ENCODE measurements at regions not wholly inside any gene's neighbourhood (a gene's known extent, or its start where the extent isn't known, plus 50 kb on each side); places are given as distances from the start of the nearest gene placed in this dataset.

GRCh38 chr2:7999683-8000476 is 682.0 kb upstream of the ID2 start:
- no peak for DNase-seq (ENCODE audit: low read depth in 3 of 3)

GRCh38 chr2:8000870-8001269 is 681.0 kb upstream of the ID2 start:
- no peak for DNase-seq (ENCODE audit: low read depth in 3 of 3)

GRCh38 chr2:8002765-8003393 is 679.0 kb upstream of the ID2 start:
- no peak for DNase-seq (ENCODE audit: low read depth in 3 of 3)

GRCh38 chr2:8003462-8004075 is 678.3 kb upstream of the ID2 start:
- DNase-seq (ENCODE audit: low read depth in 3 of 3), result no peak

GRCh38 chr2:8004250-8004681 is 677.6 kb upstream of the ID2 start:
- no peak for DNase-seq (ENCODE audit: low read depth in 3 of 3)

- no peak for DNase-seq (ENCODE audit: low read depth in 3 of 3)
These were observed 675.7 kb upstream of the ID2 start for GRCh38 chr2:8006181-8006580.

GRCh38 chr2:8006626-8007025 is 675.2 kb upstream of the ID2 start:
- no peak for DNase-seq (ENCODE audit: low read depth in 3 of 3)

GRCh38 chr2:8009010-8009597 is 672.8 kb upstream of the ID2 start:
- DNase-seq (ENCODE audit: low read depth in 3 of 3), result no peak

- DNase-seq (ENCODE audit: low read depth in 3 of 3), result no peak
These were observed 665.8 kb upstream of the ID2 start for GRCh38 chr2:8015848-8016600.

GRCh38 chr2:8016688-8017087 is 665.2 kb upstream of the ID2 start:
- DNase-seq (ENCODE audit: low read depth in 3 of 3), result no peak

- no peak for DNase-seq (ENCODE audit: low read depth in 3 of 3)
These were observed 662.9 kb upstream of the ID2 start for GRCh38 chr2:8018956-8019355.

- DNase-seq (ENCODE audit: low read depth in 3 of 3), result no peak
These were observed 661.9 kb upstream of the ID2 start for GRCh38 chr2:8019934-8020333.

GRCh38 chr2:8021921-8022320 is 659.9 kb upstream of the ID2 start:
- no peak for DNase-seq (ENCODE audit: low read depth in 3 of 3)

GRCh38 chr2:8022908-8023640 is 658.8 kb upstream of the ID2 start:
- no peak for DNase-seq (ENCODE audit: low read depth in 3 of 3)

GRCh38 chr2:8024506-8024905 is 657.4 kb upstream of the ID2 start:
- DNase-seq (ENCODE audit: low read depth in 3 of 3), result no peak

GRCh38 chr2:8026381-8026780 is 655.5 kb upstream of the ID2 start:
- no peak for DNase-seq (ENCODE audit: low read depth in 3 of 3)

GRCh38 chr2:8027387-8027786 is 654.5 kb upstream of the ID2 start:
- no peak for DNase-seq (ENCODE audit: low read depth in 3 of 3)

GRCh38 chr2:8028036-8028435 is 653.8 kb upstream of the ID2 start:
- no peak for DNase-seq (ENCODE audit: low read depth in 3 of 3)

- DNase-seq (ENCODE audit: low read depth in 3 of 3), result no peak
These were observed 653.4 kb upstream of the ID2 start for GRCh38 chr2:8028436-8028835.

- no peak for DNase-seq (ENCODE audit: low read depth in 3 of 3)
These were observed 652.9 kb upstream of the ID2 start for GRCh38 chr2:8028981-8029380.

- DNase-seq (ENCODE audit: low read depth in 3 of 3), result no peak
These were observed 651.1 kb upstream of the ID2 start for GRCh38 chr2:8030573-8031303.
